Breast epithelium (tissue), 3 donors: ENCODE measurements at regions not wholly inside any gene's neighbourhood (a gene's known extent, or its start where the extent isn't known, plus 50 kb on each side); places are given as distances from the start of the nearest gene placed in this dataset.

ENCODE experiments used
- POLR2A ChIP-seq: fragments of 450-650 bp; IDR thresholded peaks from one replicate; pipeline ENCODE4 v1.6.1; 2016; ENCODE audit warnings: antibody characterized with exemption, mild to moderate bottlenecking, moderate library complexity
- POLR2AphosphoS5 ChIP-seq, 3 donors: sonication (generic); formaldehyde crosslinking; IDR thresholded peaks; one replicate each; pipeline ENCODE4 v1.6.1; 2017; ENCODE audit warnings: antibody characterized with exemption in 3 of 3

- no peak for TF ChIP-seq POLR2A
- no peak for TF ChIP-seq POLR2AphosphoS5 (IDR thresholded peaks at IDR 0.05)
These were observed 99.5 kb upstream of the GSE1 start for GRCh38 chr16:85513649-85514048.
